Gastrocnemius medialis (tissue), 4 donors: ENCODE measurements at regions not wholly inside any gene's neighbourhood (a gene's known extent, or its start where the extent isn't known, plus 50 kb on each side); places are given as distances from the start of the nearest gene placed in this dataset.

Source experiments
- ATAC-seq, 2 donors: fragments of 150-250 bp; one replicate each; pipeline ENCODE4 v1.9.1; 2016
- DNase-seq, 2 donors: peaks; one replicate each; pipeline ENCODE4 v3.0.0-alpha.2; 2019
- H3K27ac ChIP-seq, 4 donors: fragments of 200-600 bp; sonication (generic); 1 replicate in 1 of 4; 2 replicates in 3 of 4; pipeline ENCODE4 v1.5.1; 2016 to 2018; ENCODE audit warnings: mild to moderate bottlenecking in 2 of 4, moderate library complexity in 1 of 4
- H3K27me3 ChIP-seq, 3 donors: fragments of 200-600 bp; sonication (generic) in 2 of 3; 1 replicate in 1 of 3; 2 replicates in 2 of 3; pipeline versions ENCODE4 v1.5.1 to v1.6.0; 2016 to 2019; ENCODE audit warnings: mild to moderate bottlenecking in 1 of 3, moderate library complexity in 1 of 3
- H3K36me3 ChIP-seq, 2 donors: fragments of 200-600 bp; sonication (generic) in 1 of 2; one replicate each; pipeline ENCODE4 v1.5.1; 2017 to 2018
- H3K4me1 ChIP-seq, 2 donors: fragments of 200-600 bp; sonication (generic) in 1 of 2; one replicate each; pipeline ENCODE4 v1.5.1; 2016 to 2017; ENCODE audit warnings: mild to moderate bottlenecking in 2 of 2
- H3K4me3 ChIP-seq, 4 donors: fragments of 200-600 bp; sonication (generic) in 3 of 4; 1 replicate in 1 of 4; 2 replicates in 3 of 4; pipeline ENCODE4 v1.5.1; 2016 to 2019; ENCODE audit warnings: mild to moderate bottlenecking in 2 of 4
- H3K9me3 ChIP-seq, 3 donors: fragments of 200-600 bp; sonication (generic) in 2 of 3; 1 replicate in 1 of 3; 2 replicates in 2 of 3; pipeline ENCODE4 v1.5.1; 2016 to 2019
- POLR2A ChIP-seq, 2 donors: fragments of 450-650 bp; IDR thresholded peaks; one replicate each; pipeline ENCODE4 v1.6.1; 2017; ENCODE audit warnings: antibody characterized with exemption in 2 of 2, mild to moderate bottlenecking in 2 of 2, moderate library complexity in 2 of 2
- in situ Hi-C, 4 donors: fragments of 200-750 bp; cut with MboI; loops; one replicate each; pipeline versions ENCODE4 v1.15.0 to v1.8.0; 2017; ENCODE audit warnings: low sequenced_read_pairs in 4 of 4
- intact Hi-C: fragments of 100-400 bp; cut with DNase I; formaldehyde crosslinking; loops from one replicate; pipeline ENCODE4 v1.15.1; 2023; ENCODE audit warnings: low total_unique reads
- TF ChIP-seq, protein P1 (sequence below), 5 experiments: fragments of 450-650 bp in 3 of 5; fragments of 200-600 bp in 2 of 5; sonication (generic) in 2 of 5; IDR thresholded peaks in 4 of 5; conservative IDR thresholded peaks in 1 of 5; 1 replicate in 4 of 5; 2 replicates in 1 of 5; pipeline ENCODE4 v1.5.1; 2016 to 2019; ENCODE audit warnings: antibody characterized with exemption in 5 of 5, mild to moderate bottlenecking in 3 of 5, moderate library complexity in 3 of 5

DNA sequence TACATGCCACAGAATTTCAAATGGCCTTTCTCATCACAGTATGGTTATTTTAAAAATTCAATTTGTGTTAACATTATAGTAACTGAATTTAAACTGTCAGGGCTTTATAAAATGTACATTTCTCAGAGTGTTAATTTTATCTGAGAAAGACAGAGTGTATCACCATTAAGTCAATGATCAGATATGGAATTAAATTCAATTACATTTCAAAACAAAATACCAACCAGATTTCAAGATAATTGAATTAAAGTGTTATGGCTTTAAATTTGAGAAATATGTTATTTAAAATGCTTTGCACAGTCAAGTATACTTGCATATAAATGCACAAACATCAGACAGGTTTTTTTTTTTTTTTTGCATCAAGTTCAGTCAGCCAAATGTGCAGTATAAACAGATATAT, 1574.4 kb downstream of the BRINP3 start:
- H3K27ac ChIP-seq: no peak overlapping the region
- in situ Hi-C loops: no loop called here
- no peak for DNase-seq
- H3K9me3 ChIP-seq: no peaks in the 10 kb centered on the region
- no peaks in the 10 kb centered on the region for H3K36me3 ChIP-seq
- no peaks in the 10 kb centered on the region for H3K4me1 ChIP-seq
- no peak for ATAC-seq
- TF ChIP-seq, protein P1, sequence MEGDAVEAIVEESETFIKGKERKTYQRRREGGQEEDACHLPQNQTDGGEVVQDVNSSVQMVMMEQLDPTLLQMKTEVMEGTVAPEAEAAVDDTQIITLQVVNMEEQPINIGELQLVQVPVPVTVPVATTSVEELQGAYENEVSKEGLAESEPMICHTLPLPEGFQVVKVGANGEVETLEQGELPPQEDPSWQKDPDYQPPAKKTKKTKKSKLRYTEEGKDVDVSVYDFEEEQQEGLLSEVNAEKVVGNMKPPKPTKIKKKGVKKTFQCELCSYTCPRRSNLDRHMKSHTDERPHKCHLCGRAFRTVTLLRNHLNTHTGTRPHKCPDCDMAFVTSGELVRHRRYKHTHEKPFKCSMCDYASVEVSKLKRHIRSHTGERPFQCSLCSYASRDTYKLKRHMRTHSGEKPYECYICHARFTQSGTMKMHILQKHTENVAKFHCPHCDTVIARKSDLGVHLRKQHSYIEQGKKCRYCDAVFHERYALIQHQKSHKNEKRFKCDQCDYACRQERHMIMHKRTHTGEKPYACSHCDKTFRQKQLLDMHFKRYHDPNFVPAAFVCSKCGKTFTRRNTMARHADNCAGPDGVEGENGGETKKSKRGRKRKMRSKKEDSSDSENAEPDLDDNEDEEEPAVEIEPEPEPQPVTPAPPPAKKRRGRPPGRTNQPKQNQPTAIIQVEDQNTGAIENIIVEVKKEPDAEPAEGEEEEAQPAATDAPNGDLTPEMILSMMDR (IDR thresholded peaks at IDR 0.05 in 4 of 5, conservative IDR thresholded peaks at IDR 0.05 in 1 of 5): no peak
- intact Hi-C loops: no loop called here
- no peaks in the 10 kb centered on the region for H3K27me3 ChIP-seq
- no peak overlapping the region for H3K4me3 ChIP-seq

DNA sequence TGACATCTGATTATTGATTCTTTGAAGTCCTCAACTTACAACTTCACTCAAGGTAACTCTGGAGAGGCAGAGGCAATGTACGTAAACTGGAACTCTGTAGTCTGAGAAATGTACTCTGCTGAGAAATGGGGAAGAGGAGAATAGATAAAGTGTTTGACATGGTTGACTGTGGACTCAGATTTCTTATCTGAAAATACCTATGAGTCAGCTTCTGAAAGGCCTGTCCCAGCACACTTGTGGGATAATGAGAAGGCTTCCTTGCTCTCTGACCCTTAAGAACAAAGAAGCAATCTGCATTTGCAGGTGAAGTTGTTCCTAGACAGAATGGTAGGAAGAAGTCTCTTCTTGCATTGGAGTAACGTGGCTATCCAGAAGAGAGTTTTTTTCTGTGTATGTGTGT, 1573.5 kb downstream of the BRINP3 start:
- ATAC-seq: no peak
- Histone ChIP-seq H3K9me3 (no peaks in the 10 kb centered on the region), H3K4me1 (no peaks in the 10 kb centered on the region), H3K27me3 (no peaks in the 10 kb centered on the region), H3K4me3 (no peak overlapping the region), H3K27ac (no peak overlapping the region), H3K36me3 (no peaks in the 10 kb centered on the region)
- in situ Hi-C loops: no loop called here
- DNase-seq: no peak
- TF ChIP-seq, protein P1 (IDR thresholded peaks at IDR 0.05 in 4 of 5, conservative IDR thresholded peaks at IDR 0.05 in 1 of 5): no peak
- no peak for TF ChIP-seq POLR2A (IDR thresholded peaks at IDR 0.05)
- intact Hi-C loops: no loop called here

DNA sequence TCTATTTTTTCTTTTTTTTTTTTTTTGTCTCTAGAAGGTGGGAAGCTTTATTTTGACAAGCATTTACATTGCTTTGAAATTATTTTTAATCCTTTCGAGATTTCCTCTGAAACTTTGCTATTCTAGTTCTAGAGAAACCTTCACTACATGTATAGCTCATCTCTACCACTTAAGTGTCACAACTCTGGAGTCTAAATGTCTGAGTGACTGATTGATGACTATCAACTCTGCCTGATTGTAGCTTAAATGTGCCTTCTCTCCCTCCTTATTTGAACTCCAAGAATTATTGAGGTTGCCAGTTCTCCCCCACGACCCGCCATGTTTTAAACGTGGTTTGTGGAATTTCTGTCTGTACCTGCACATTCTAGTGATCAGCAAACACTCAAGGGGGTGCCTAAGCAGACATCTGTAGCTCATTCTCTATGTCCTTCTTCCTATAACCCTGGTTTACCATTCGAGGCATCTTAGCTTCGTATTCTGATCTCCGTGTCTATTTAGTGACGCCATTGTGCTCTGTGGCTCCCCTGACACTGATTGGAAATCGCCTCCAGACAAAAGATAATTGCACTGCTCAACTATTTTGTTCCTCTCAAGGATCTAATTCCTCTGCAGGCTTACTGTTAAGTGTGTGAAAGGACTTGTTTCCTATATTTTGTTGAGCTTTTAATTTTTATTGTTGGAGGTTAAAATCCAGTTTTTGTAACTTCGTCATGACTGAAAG, 1570.6 kb downstream of the BRINP3 start:
- DNase-seq: no peak
- Histone ChIP-seq H3K4me1 (no peaks in the 10 kb centered on the region), H3K27me3 (no peaks in the 10 kb centered on the region), H3K27ac (no peak overlapping the region), H3K9me3 (no peaks in the 10 kb centered on the region), H3K36me3 (no peaks in the 10 kb centered on the region), H3K4me3 (no peak overlapping the region)
- no peak for TF ChIP-seq POLR2A (IDR thresholded peaks at IDR 0.05)
- TF ChIP-seq, protein P1 (IDR thresholded peaks at IDR 0.05 in 4 of 5, conservative IDR thresholded peaks at IDR 0.05 in 1 of 5): no peak
- intact Hi-C loops: no loop called here
- no peak for ATAC-seq
- in situ Hi-C loops: no loop called here

DNA sequence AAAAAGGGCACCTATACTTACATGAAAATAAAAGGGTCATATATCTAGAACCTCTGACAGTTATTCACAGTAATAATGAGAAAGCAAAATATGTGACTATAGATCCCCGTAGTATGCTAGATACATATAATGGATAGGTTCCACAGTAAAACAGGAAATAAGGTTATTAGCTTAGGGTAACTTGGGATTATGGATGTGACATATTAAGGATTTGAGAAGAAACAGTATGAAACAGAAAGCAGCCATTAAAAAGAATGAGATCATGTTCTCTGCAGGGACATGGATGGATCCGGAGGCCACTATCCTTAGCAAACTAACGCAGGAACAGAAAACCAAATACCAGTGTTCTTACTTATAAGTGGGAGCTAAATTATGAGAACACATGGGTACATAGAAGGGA, 1547.3 kb downstream of the BRINP3 start:
- DNase-seq (no peak), ATAC-seq (no peak)
- H3K27ac ChIP-seq: no peak overlapping the region
- no peaks in the 10 kb centered on the region for H3K4me1 ChIP-seq
- TF ChIP-seq, protein P1 (IDR thresholded peaks at IDR 0.05 in 4 of 5, conservative IDR thresholded peaks at IDR 0.05 in 1 of 5): no peak
- no peak for TF ChIP-seq POLR2A (IDR thresholded peaks at IDR 0.05)
- no peaks in the 10 kb centered on the region for H3K36me3 ChIP-seq
- no peaks in the 10 kb centered on the region for H3K9me3 ChIP-seq
- in situ Hi-C loops (no loop called here), intact Hi-C loops (no loop called here)
- no peaks in the 10 kb centered on the region for H3K27me3 ChIP-seq
- no peak overlapping the region for H3K4me3 ChIP-seq

DNA sequence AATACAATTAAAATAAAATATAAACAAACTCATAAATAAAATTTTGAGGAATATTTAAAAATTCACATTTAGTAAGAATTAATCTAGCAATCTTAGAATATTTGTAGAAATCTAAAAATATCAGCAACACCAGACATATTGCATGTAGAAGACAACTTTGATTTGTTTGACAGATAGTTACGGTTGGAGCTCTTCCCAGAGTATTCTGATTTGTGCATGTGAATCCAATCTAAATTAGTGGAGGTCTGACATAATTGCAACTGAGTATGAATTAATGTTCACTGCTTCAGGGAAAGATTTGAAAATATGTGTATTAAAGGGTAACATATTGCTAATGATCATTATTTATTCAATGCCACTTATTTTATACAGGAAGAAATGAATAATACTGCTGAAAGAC, 1546.2 kb downstream of the BRINP3 start:
- ATAC-seq (no peak), DNase-seq (no peak)
- in situ Hi-C loops: no loop called here
- Histone ChIP-seq H3K4me1 (no peaks in the 10 kb centered on the region), H3K27ac (no peak overlapping the region), H3K36me3 (no peaks in the 10 kb centered on the region), H3K27me3 (no peaks in the 10 kb centered on the region), H3K4me3 (no peak overlapping the region), H3K9me3 (no peaks in the 10 kb centered on the region)
- intact Hi-C loops: no loop called here
- TF ChIP-seq POLR2A (IDR thresholded peaks at IDR 0.05): no peak
- TF ChIP-seq, protein P1 (IDR thresholded peaks at IDR 0.05 in 4 of 5, conservative IDR thresholded peaks at IDR 0.05 in 1 of 5): no peak
